K562 (cell line): ENCODE measurements at regions not wholly inside any gene's neighbourhood (a gene's known extent, or its start where the extent isn't known, plus 50 kb on each side); places are given as distances from the start of the nearest gene placed in this dataset.

Experiments used
- BACH1 ChIP-seq: fragments of 200-800 bp; sonication (Bioruptor generic); IDR thresholded peaks from 2 replicates; pipeline ENCODE4 v1.6.1; 2016; ENCODE audit warnings: missing genetic modification characterization, missing compliant biosample characterization
- CTCF ChIP-seq, 3 experiments: IDR thresholded peaks in 2 of 3; conservative IDR thresholded peaks in 1 of 3; 2 replicates each; pipeline ENCODE4 v1.5.1; 2011 to 2012; ENCODE audit warnings: low read length in 3 of 3, mild to moderate bottlenecking in 3 of 3, control low read depth in 2 of 3, improper control_type of control experiment in 1 of 3, inconsistent platforms in 1 of 3, low read depth in 1 of 3, mixed read lengths in 1 of 3, moderate library complexity in 1 of 3; ENCODE audit not compliant: insufficient read depth in 2 of 3
- ETV6 ChIP-seq, 3 experiments: fragments of 150-350 bp in 1 of 3; sonication (generic) in 1 of 3; formaldehyde crosslinking in 1 of 3; IDR thresholded peaks; 2 replicates each; pipeline versions ENCODE4 v1.6.1 to v1.8.0; 2014 to 2022; ENCODE audit warnings: borderline replicate concordance in 2 of 3, low read depth in 2 of 3, antibody characterized with exemption in 1 of 3, low read length in 1 of 3, mild to moderate bottlenecking in 1 of 3, missing genetic modification reagents in 1 of 3
- MAX ChIP-seq: sonication (generic); formaldehyde crosslinking; IDR thresholded peaks from 2 replicates; pipeline ENCODE4 v1.9.0; 2022; ENCODE audit warnings: mild to moderate bottlenecking, missing genetic modification reagents
- NFATC3 ChIP-seq: fragments of 450-650 bp; IDR thresholded peaks from 2 replicates; pipeline ENCODE4 v1.6.1; 2017; ENCODE audit warnings: mild to moderate bottlenecking
- USF2 ChIP-seq: sonication (generic); formaldehyde crosslinking; IDR thresholded peaks from 2 replicates; pipeline ENCODE4 v1.5.0; 2020; ENCODE audit warnings: missing genetic modification reagents
- ZBTB33 ChIP-seq: sonication (generic); formaldehyde crosslinking; IDR thresholded peaks from 2 replicates; pipeline ENCODE4 v1.8.1; 2023; ENCODE audit warnings: mild to moderate bottlenecking, missing genetic modification reagents
- ZC3H4 ChIP-seq: sonication (generic); formaldehyde crosslinking; IDR thresholded peaks from 2 replicates; pipeline ENCODE4 v1.9.0; 2021; ENCODE audit warnings: missing genetic modification reagents, borderline replicate concordance
- ZNF507 ChIP-seq: conservative IDR thresholded peaks from 2 replicates; pipeline ENCODE4 v1.6.1; 2017; ENCODE audit warnings: missing genetic modification characterization, missing compliant biosample characterization
- TF ChIP-seq, protein P1 (sequence below): fragments of 250-450 bp; sonication (Bioruptor Pico); IDR thresholded peaks from 2 replicates; pipeline ENCODE4 v1.8.0; 2021; ENCODE audit warnings: moderate library complexity, mild to moderate bottlenecking, inconsistent platforms
- TF ChIP-seq, protein P2 (sequence below), 3 experiments: fragments of 200-800 bp in 1 of 3; fragments of 250-450 bp in 1 of 3; fragments of 450-650 bp in 1 of 3; sonication (Bioruptor Pico) in 1 of 3; sonication (Bioruptor generic) in 1 of 3; formaldehyde crosslinking in 1 of 3; IDR thresholded peaks; 2 replicates each; pipeline versions ENCODE4 v1.6.1 to v1.8.0; 2016 to 2022; ENCODE audit warnings: mild to moderate bottlenecking in 2 of 3, missing genetic modification characterization in 2 of 3, missing compliant biosample characterization in 1 of 3, moderate library complexity in 1 of 3
- TF ChIP-seq, protein P3 (sequence below): sonication (generic); formaldehyde crosslinking; IDR thresholded peaks from 2 replicates; pipeline ENCODE4 v1.8.1; 2023; ENCODE audit warnings: mild to moderate bottlenecking, missing genetic modification reagents

DNA sequence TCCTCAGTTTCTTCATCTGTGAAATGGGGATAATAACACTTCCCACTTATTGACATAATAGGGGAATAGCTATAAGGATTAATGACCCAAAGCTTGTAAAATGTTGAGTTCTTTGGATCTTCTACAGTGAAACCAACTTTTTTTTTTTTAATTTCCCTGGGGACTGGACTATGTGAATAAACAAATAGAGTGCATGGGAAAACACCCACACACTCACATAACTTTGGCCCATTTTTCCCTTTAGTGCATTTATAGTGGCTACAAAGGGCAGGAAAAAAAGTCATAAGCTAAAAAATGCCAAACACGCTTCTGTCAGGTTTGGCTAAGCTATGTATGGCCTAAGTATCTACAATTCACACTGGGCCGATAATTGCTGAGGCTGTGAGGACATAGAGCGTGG, 406.2 kb upstream of the JAG1 start:
- no peak for TF ChIP-seq BACH1 (tag)
- no peak for TF ChIP-seq NFATC3
- TF ChIP-seq, protein P1, sequence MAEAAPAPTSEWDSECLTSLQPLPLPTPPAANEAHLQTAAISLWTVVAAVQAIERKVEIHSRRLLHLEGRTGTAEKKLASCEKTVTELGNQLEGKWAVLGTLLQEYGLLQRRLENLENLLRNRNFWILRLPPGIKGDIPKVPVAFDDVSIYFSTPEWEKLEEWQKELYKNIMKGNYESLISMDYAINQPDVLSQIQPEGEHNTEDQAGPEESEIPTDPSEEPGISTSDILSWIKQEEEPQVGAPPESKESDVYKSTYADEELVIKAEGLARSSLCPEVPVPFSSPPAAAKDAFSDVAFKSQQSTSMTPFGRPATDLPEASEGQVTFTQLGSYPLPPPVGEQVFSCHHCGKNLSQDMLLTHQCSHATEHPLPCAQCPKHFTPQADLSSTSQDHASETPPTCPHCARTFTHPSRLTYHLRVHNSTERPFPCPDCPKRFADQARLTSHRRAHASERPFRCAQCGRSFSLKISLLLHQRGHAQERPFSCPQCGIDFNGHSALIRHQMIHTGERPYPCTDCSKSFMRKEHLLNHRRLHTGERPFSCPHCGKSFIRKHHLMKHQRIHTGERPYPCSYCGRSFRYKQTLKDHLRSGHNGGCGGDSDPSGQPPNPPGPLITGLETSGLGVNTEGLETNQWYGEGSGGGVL (CRISPR knock-in tag), result no peak
- TF ChIP-seq, protein P2, sequence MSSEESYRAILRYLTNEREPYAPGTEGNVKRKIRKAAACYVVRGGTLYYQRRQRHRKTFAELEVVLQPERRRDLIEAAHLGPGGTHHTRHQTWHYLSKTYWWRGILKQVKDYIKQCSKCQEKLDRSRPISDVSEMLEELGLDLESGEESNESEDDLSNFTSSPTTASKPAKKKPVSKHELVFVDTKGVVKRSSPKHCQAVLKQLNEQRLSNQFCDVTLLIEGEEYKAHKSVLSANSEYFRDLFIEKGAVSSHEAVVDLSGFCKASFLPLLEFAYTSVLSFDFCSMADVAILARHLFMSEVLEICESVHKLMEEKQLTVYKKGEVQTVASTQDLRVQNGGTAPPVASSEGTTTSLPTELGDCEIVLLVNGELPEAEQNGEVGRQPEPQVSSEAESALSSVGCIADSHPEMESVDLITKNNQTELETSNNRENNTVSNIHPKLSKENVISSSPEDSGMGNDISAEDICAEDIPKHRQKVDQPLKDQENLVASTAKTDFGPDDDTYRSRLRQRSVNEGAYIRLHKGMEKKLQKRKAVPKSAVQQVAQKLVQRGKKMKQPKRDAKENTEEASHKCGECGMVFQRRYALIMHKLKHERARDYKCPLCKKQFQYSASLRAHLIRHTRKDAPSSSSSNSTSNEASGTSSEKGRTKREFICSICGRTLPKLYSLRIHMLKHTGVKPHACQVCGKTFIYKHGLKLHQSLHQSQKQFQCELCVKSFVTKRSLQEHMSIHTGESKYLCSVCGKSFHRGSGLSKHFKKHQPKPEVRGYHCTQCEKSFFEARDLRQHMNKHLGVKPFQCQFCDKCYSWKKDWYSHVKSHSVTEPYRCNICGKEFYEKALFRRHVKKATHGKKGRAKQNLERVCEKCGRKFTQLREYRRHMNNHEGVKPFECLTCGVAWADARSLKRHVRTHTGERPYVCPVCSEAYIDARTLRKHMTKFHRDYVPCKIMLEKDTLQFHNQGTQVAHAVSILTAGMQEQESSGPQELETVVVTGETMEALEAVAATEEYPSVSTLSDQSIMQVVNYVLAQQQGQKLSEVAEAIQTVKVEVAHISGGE (CRISPR knock-in tag; IDR thresholded peaks at IDR 0.05), result no peak
- no peak for TF ChIP-seq USF2 (CRISPR knock-in tag)
- TF ChIP-seq ETV6 (IDR thresholded peaks at IDR 0.05; ENCODE audit: borderline replicate concordance in 1 of 2, low read depth in 2 of 2, low read length in 1 of 2), result no peak
- TF ChIP-seq ETV6 (CRISPR knock-in tag; IDR thresholded peaks at IDR 0.05; ENCODE audit: borderline replicate concordance), result no peak
- no peak for TF ChIP-seq MAX (CRISPR knock-in tag)
- TF ChIP-seq ZNF507 (tag), result no peak
- TF ChIP-seq ZC3H4, result no peak
- no peak for TF ChIP-seq CTCF (IDR thresholded peaks at IDR 0.05 in 2 of 3, conservative IDR thresholded peaks at IDR 0.05 in 1 of 3; ENCODE audit: insufficient read depth in 2 of 3, low read depth in 1 of 3, low read length in 3 of 3)
- TF ChIP-seq ZBTB33 (CRISPR knock-in tag), result no peak
- TF ChIP-seq, protein P3, sequence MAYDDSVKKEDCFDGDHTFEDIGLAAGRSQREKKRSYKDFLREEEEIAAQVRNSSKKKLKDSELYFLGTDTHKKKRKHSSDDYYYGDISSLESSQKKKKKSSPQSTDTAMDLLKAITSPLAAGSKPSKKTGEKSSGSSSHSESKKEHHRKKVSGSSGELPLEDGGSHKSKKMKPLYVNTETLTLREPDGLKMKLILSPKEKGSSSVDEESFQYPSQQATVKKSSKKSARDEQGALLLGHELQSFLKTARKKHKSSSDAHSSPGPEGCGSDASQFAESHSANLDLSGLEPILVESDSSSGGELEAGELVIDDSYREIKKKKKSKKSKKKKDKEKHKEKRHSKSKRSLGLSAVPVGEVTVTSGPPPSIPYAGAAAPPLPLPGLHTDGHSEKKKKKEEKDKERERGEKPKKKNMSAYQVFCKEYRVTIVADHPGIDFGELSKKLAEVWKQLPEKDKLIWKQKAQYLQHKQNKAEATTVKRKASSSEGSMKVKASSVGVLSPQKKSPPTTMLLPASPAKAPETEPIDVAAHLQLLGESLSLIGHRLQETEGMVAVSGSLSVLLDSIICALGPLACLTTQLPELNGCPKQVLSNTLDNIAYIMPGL (CRISPR knock-in tag), result no peak
